ENCODE measurements at regions not wholly inside any gene's neighbourhood (a gene's known extent, or its start where the extent isn't known, plus 50 kb on each side); places are given as distances from the start of the nearest gene placed in this dataset.

- ChIA-PET POLR2A (ENCODE audit: partially characterized antibody) (no interaction called here), CTCF (ENCODE audit: partially characterized antibody) (no interaction called here)
- Histone ChIP-seq H3K4ac (replicated peaks; ENCODE audit: insufficient read length, low read depth, low read length) (no peak overlapping the region), H3K9me3 (ENCODE audit: insufficient read depth in 2 of 2, low read depth in 1 of 2, low read length in 1 of 2) (no peaks in the 10 kb centered on the region), H2BK5ac (ENCODE audit: low read depth, low read length) (no peak overlapping the region), H3K36me3 (ENCODE audit: control insufficient read depth in 2 of 4, insufficient read depth in 4 of 4, low read length in 3 of 4) (no peaks in the 10 kb centered on the region; a peak in 1 of 8 replicates), H3K27ac (ENCODE audit: low read depth, low read length) (no peak overlapping the region), H3K79me1 (ENCODE audit: low read depth, low read length) (no peaks in the 10 kb centered on the region), H2AFZ (ENCODE audit: low read length) (no peak overlapping the region), H3K4me3 (ENCODE audit: extremely low read depth in 1 of 4, insufficient read depth in 2 of 4, low read depth in 3 of 4, low read length in 4 of 4) (no peak overlapping the region), H3K23me2 (ENCODE audit: low read depth, low read length) (no peaks in the 10 kb centered on the region), H3K14ac (ENCODE audit: insufficient read length) (no peak overlapping the region), H4K8ac (ENCODE audit: extremely low read depth, insufficient read depth, low read length) (no peak overlapping the region), H2BK12ac (ENCODE audit: low read depth, low read length) (no peak overlapping the region), H3K18ac (ENCODE audit: extremely low read depth, low read length) (no peak overlapping the region), H3K27me3 (replicated peaks in 1 of 4; ENCODE audit: control insufficient read depth in 3 of 4, extremely low read depth in 1 of 4, insufficient read depth in 3 of 4, low read length in 3 of 4) (no peaks in the 10 kb centered on the region), H2BK120ac (replicated peaks; ENCODE audit: low read depth, low read length) (no peak overlapping the region), H3K4me2 (ENCODE audit: insufficient read depth in 1 of 2, low read depth in 2 of 2, low read length in 2 of 2) (no peak overlapping the region), H4K91ac (replicated peaks; ENCODE audit: insufficient read length, low read length) (no peak overlapping the region), H3K56ac (replicated peaks; ENCODE audit: insufficient read length, low read depth, low read length) (no peak overlapping the region), H3K9ac (replicated peaks in 1 of 4; ENCODE audit: extremely low read depth in 1 of 4, low read depth in 3 of 4, low read length in 3 of 4) (no peak overlapping the region), H2BK15ac (ENCODE audit: low read length) (no peak overlapping the region), H4K5ac (ENCODE audit: insufficient read length, low read depth, low read length) (no peak overlapping the region), H2AK5ac (ENCODE audit: low read depth, low read length) (no peak overlapping the region), H3K79me2 (ENCODE audit: control insufficient read depth in 1 of 2, insufficient read depth in 2 of 2, low read length in 2 of 2) (no peaks in the 10 kb centered on the region), H4K20me1 (replicated peaks in 1 of 2; ENCODE audit: control insufficient read depth in 1 of 2, insufficient read depth in 2 of 2, low read length in 2 of 2) (no peaks in the 10 kb centered on the region), H2BK20ac (ENCODE audit: low read length) (no peak overlapping the region), H3K4me1 (replicated peaks in 1 of 4; ENCODE audit: control insufficient read depth in 3 of 4, insufficient read depth in 4 of 4, low read length in 3 of 4) (no peaks in the 10 kb centered on the region; a peak in 3 of 7 replicates), H3K23ac (ENCODE audit: insufficient read length) (no peak overlapping the region)
- TF ChIP-seq RFX5 (IDR thresholded peaks at IDR 0.05; ENCODE audit: borderline replicate concordance, low read depth, low read length) (no peak), HDAC6 (IDR thresholded peaks at IDR 0.05; ENCODE audit: low read depth, low read length) (no peak), GTF2F1 (IDR thresholded peaks at IDR 0.05; ENCODE audit: borderline replicate concordance, low read depth, low read length) (no peak), TBP (IDR thresholded peaks at IDR 0.05; ENCODE audit: low read depth, low read length) (no peak), EP300 (IDR thresholded peaks at IDR 0.05; ENCODE audit: borderline replicate concordance in 1 of 2, low read depth in 2 of 2, low read length in 2 of 2) (no peak), TAF1 (IDR thresholded peaks at IDR 0.05; ENCODE audit: low read depth, low read length) (no peak), RXRA (IDR thresholded peaks at IDR 0.05; ENCODE audit: insufficient read depth, low read depth, low read length) (no peak), SRF (IDR thresholded peaks at IDR 0.05; ENCODE audit: low read depth, low read length) (no peak), KDM4A (IDR thresholded peaks at IDR 0.05; ENCODE audit: low read depth, low read length, severe bottlenecking) (no peak), JUN (IDR thresholded peaks at IDR 0.05; ENCODE audit: low read depth, low read length) (no peak), MAFK (IDR thresholded peaks at IDR 0.05; ENCODE audit: low read depth, low read length) (no peak), MAX (IDR thresholded peaks at IDR 0.05) (no peak)
- no peak for DNase-seq (ENCODE audit: low read depth in 1 of 2, low spot score in 2 of 2)
- FAIRE-seq: no peak
- WGBS, 2 experiments (ENCODE audit: extremely low coverage in 1 of 2, insufficient coverage in 1 of 2, insufficient read length in 1 of 2, insufficient replicate concordance in 2 of 2, low coverage in 1 of 2, low lambda C conversion rate in 2 of 2, missing lambda C conversion rate in 1 of 2): 90% methylated on average over 1 of the region's 1 CpG; no CpG with 5 or more reads in 1 of the 2 experiments
These were observed 68.2 kb upstream of the PRDX6 start for GRCh38 chr1:173408886-173409285.

Measured in H1 (cell line).